PC-9 (cell line): ENCODE measurements at regions not wholly inside any gene's neighbourhood (a gene's known extent, or its start where the extent isn't known, plus 50 kb on each side); places are given as distances from the start of the nearest gene placed in this dataset.

ENCODE experiments used
- CTCF ChIP-seq: fragments of 200-600 bp; sonication (generic); conservative IDR thresholded peaks from 2 replicates; pipeline ENCODE4 v1.6.1; 2017; ENCODE audit warnings: mixed run types, antibody characterized with exemption, mild to moderate bottlenecking, moderate library complexity
- EZH2 ChIP-seq: fragments of 200-600 bp; sonication (generic); IDR thresholded peaks from 2 replicates; pipeline ENCODE4 v1.8.0; 2017; ENCODE audit warnings: antibody characterized with exemption, low read depth

DNA sequence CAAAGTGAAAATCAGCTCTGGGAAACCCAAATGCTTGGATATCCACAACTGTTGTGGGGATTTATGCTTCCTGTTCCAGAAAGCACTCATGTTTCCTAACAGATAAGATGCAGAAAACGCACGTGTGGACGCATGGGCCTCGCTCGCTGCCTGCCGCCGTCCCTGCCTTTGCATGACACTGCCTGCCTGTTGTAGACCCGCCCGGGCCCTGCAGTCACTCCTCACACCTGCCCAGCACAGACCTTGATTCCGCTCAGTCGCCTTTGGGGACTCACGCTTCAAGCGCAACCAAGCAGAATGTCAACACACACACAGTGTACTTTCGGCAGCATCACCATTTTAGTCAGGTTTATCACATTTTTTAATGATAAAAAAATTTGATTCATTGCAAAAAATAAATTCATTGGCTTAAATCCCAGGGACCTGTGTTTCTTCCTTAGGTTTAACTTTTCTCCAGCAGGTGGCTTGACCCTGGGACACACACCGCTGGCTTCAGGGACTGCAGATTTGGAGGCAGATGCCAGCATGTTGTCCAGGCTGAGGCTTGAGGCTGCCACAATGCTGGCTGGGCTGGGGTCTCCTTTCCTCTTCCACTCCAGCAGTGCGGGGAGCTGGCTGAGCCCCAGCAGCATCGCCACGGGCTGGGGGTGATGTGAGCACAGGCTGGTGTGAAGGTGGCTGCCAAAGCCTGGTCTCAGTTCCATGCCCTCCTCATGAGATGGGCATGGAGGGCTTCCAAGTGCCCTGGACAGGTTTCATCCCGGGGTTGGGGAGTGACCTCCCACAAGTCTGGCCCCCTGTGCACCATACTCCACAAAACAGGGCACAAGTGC lies 416.9 kb upstream of the IRX4 start:
- TF ChIP-seq CTCF (0 out of 2 replicates have a peak, but pooled peaks have one; percentile 24), EZH2 (no peak)
